Endothelial cell of umbilical vein (primary cell): ENCODE measurements at regions not wholly inside any gene's neighbourhood (a gene's known extent, or its start where the extent isn't known, plus 50 kb on each side); places are given as distances from the start of the nearest gene placed in this dataset.

Source experiments
- BruUV-seq: library from RNA; stranded (reverse); fragments of 400-500 nt; replicated peaks from 2 replicates; lab custom pipeline; 2021; lab: Mats Ljungman, UMichigan
- CTCF ChIA-PET: fragments of 300-600, 350-600 bp; sonication (Branson Sonifier 250); formaldehyde crosslinking; loops from one replicate; lab custom pipeline; 2021; ENCODE audit warnings: antibody characterized with exemption, inconsistent platforms; lab: Charles Lee
- POLR2A ChIA-PET: fragments of 300-600, 350-600 bp; sonication (Branson Sonifier 250); formaldehyde crosslinking; loops from one replicate; lab custom pipeline; 2021; ENCODE audit warnings: antibody characterized with exemption, inconsistent platforms; lab: Charles Lee
- DNase-seq: peaks from one replicate; pipeline ENCODE4 v3.0.0-alpha.2; 2011; ENCODE audit warnings: low read depth, low spot score
- FAIRE-seq: peaks from 2 replicates; lab custom pipeline; 2011; peaks lifted over from hg19 to GRCh38; lab: Jason Lieb, UNC
- H2AFZ ChIP-seq: 2 replicates; pipeline ENCODE4 v1.6.0; 2012; ENCODE audit warnings: low read depth, low read length, control low read depth, inconsistent platforms
- H3K27ac ChIP-seq: 2 replicates; pipeline ENCODE4 v1.5.1; 2011; ENCODE audit warnings: low read depth, mild to moderate bottlenecking, control low read depth, low read length, moderate library complexity; ENCODE audit not compliant: insufficient read depth
- H3K27me3 ChIP-seq, 2 experiments: 2 replicates each; pipeline versions ENCODE4 v1.6.0 to v1.6.1; 2011; ENCODE audit warnings: low read length in 2 of 2, mixed read lengths in 1 of 2; ENCODE audit not compliant: control insufficient read depth in 2 of 2, insufficient read depth in 2 of 2
- H3K36me3 ChIP-seq, 2 experiments: 2 replicates in 1 of 2; 3 replicates in 1 of 2; pipeline ENCODE4 v1.5.1; 2011; ENCODE audit warnings: low read length in 2 of 2, mild to moderate bottlenecking in 1 of 2, moderate library complexity in 1 of 2; ENCODE audit not compliant: control insufficient read depth in 2 of 2, insufficient read depth in 2 of 2; ENCODE audit errors: extremely low read depth in 1 of 2
- H3K4me1 ChIP-seq: 3 replicates; pipeline ENCODE4 v1.5.1; 2011; ENCODE audit warnings: mild to moderate bottlenecking, low read length; ENCODE audit not compliant: control insufficient read depth, insufficient read depth; ENCODE audit errors: extremely low read depth
- H3K4me2 ChIP-seq: 2 replicates; pipeline ENCODE4 v1.6.1; 2011; ENCODE audit warnings: low read length, control low read depth, mixed read lengths; ENCODE audit not compliant: insufficient read depth
- H3K4me3 ChIP-seq, 3 experiments: fragments of 200-600 bp in 1 of 3; sonication (generic), shearing (Covaris generic) in 1 of 3; replicated peaks in 1 of 3; 2 replicates each; pipeline ENCODE4 v1.5.1; 2011 to 2016; ENCODE audit warnings: control low read depth in 3 of 3, low read length in 3 of 3, mild to moderate bottlenecking in 2 of 3, inconsistent platforms in 1 of 3, low read depth in 1 of 3, moderate library complexity in 1 of 3; ENCODE audit not compliant: insufficient read depth in 1 of 3
- H3K79me2 ChIP-seq: 2 replicates; pipeline ENCODE4 v1.6.0; 2012; ENCODE audit warnings: low read length, inconsistent platforms; ENCODE audit not compliant: control insufficient read depth, insufficient read depth
- H3K9ac ChIP-seq: replicated peaks from 2 replicates; pipeline ENCODE3; 2011; ENCODE audit warnings: low read length, control low read depth; ENCODE audit not compliant: insufficient read depth; ENCODE audit errors: extremely low read depth
- H3K9me1 ChIP-seq: replicated peaks from 3 replicates; pipeline ENCODE4 v1.6.0; 2011; ENCODE audit warnings: mild to moderate bottlenecking, low read length; ENCODE audit not compliant: control insufficient read depth, insufficient read depth; ENCODE audit errors: extremely low read depth
- H3K9me3 ChIP-seq: replicated peaks from 2 replicates; pipeline ENCODE4 v1.5.1; 2012; ENCODE audit warnings: low read length, inconsistent platforms; ENCODE audit not compliant: control insufficient read depth, insufficient read depth
- H4K20me1 ChIP-seq: replicated peaks from 2 replicates; pipeline ENCODE3; 2011; ENCODE audit warnings: mild to moderate bottlenecking, low read length; ENCODE audit not compliant: control insufficient read depth, insufficient read depth; ENCODE audit errors: extremely low read depth
- EZH2 ChIP-seq: IDR thresholded peaks from 2 replicates; pipeline ENCODE4 v1.6.1; 2012; ENCODE audit warnings: borderline replicate concordance, low read depth, mild to moderate bottlenecking, moderate library complexity, low read length, inconsistent platforms; ENCODE audit not compliant: severe bottlenecking
- FOS ChIP-seq: IDR thresholded peaks from 2 replicates; pipeline ENCODE4 v1.6.1; 2011; ENCODE audit warnings: mild to moderate bottlenecking, low read length, moderate library complexity, borderline replicate concordance; ENCODE audit not compliant: insufficient read depth
- GATA2 ChIP-seq: IDR thresholded peaks from 2 replicates; pipeline ENCODE4 v1.7.0; 2011; ENCODE audit warnings: low read depth, mild to moderate bottlenecking, moderate library complexity, mixed read lengths, low read length; ENCODE audit not compliant: insufficient read length, insufficient read depth
- JUN ChIP-seq: IDR thresholded peaks from 2 replicates; pipeline ENCODE4 v1.6.1; 2011; ENCODE audit warnings: borderline replicate concordance, low read depth; ENCODE audit not compliant: insufficient read length, insufficient read depth
- MYC ChIP-seq: IDR thresholded peaks from one replicate; pipeline ENCODE4 v1.6.1; 2011; ENCODE audit warnings: mild to moderate bottlenecking, low read depth, low read length
- POLR2A ChIP-seq: IDR thresholded peaks from 2 replicates; pipeline ENCODE4 v1.6.1; 2012; ENCODE audit warnings: low read depth, mild to moderate bottlenecking, control low read depth, low read length
- POLR2AphosphoS5 ChIP-seq: IDR thresholded peaks from 2 replicates; pipeline ENCODE4 v1.6.1; 2012; ENCODE audit warnings: low read depth, mild to moderate bottlenecking, control low read depth, low read length, moderate library complexity; ENCODE audit not compliant: insufficient read depth
- dilution Hi-C: fragments of 300-500 bp; cut with MboI; formaldehyde crosslinking; loops from one replicate; pipeline ENCODE4 v1.15.0; 2019; ENCODE audit warnings: low sequenced_read_pairs; ENCODE audit not compliant: extremely low pct_ligation_motif_present
- intact Hi-C: fragments of 100-400 bp; cut with micrococcal nuclease; formaldehyde crosslinking; loops from one replicate; pipeline ENCODE4 v1.10.0; 2022
- TF ChIP-seq, protein P1 (sequence below): IDR thresholded peaks from 2 replicates; pipeline ENCODE4 v1.6.1; 2011; ENCODE audit not compliant: insufficient read depth, insufficient read length
- TF ChIP-seq, protein P2 (sequence below), 2 donors: IDR thresholded peaks; 1 replicate in 1 of 2; 2 replicates in 1 of 2; pipeline ENCODE4 v1.5.1; 2011; ENCODE audit warnings: low read length in 2 of 2, mild to moderate bottlenecking in 2 of 2, moderate library complexity in 2 of 2, control low read depth in 1 of 2, inconsistent platforms in 1 of 2, low read depth in 1 of 2; ENCODE audit not compliant: insufficient read depth in 1 of 2; ENCODE audit errors: extremely low read depth in 1 of 2

DNA sequence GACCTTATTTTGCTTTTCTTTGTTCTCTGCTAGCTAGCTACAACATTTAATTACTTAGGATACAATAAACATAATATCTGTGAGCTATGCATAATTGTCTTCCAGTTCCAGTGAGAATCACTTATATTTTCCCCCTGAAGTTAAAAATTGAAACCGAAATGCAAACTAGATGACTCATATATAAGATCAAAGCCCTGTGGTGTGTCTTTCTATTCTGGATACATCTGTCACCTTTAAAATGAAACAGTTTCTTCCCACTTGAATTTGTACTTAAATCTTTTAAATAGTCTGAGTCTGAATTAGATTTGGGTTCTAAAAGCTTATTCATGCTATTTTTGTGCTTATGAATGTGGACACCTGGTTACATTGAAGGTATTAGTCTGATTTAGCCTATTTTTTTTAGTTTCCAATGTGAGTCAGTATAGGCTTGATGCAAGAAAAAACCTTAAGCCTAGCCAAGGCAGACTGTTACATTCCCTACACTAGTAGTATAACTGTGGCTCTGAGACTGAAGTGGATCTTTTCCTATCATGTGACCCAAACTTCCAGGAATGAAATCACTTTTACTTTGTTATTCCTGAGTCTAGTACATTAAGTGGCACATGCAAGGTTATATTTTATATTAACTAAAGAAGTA is 703.5 kb upstream of the RGMB start:
- no peaks in the 10 kb centered on the region for H3K27me3 ChIP-seq
- H4K20me1 ChIP-seq = no peaks in the 10 kb centered on the region
- H3K36me3 ChIP-seq = no peaks in the 10 kb centered on the region
- DNase-seq (no peak), FAIRE-seq (no peak)
- intact Hi-C loops = no loop called here
- no peak overlapping the region for H3K27ac ChIP-seq
- no peaks in the 10 kb centered on the region for H3K79me2 ChIP-seq
- TF ChIP-seq EZH2 (no peak), POLR2A (no peak), FOS (no peak), MYC (no peak), POLR2AphosphoS5 (no peak)
- TF ChIP-seq, protein P1, sequence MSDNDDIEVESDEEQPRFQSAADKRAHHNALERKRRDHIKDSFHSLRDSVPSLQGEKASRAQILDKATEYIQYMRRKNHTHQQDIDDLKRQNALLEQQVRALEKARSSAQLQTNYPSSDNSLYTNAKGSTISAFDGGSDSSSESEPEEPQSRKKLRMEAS = no peak
- H3K4me1 ChIP-seq = no peaks in the 10 kb centered on the region
- no peaks in the 10 kb centered on the region for H3K9me1 ChIP-seq
- H3K4me3 ChIP-seq = no peak overlapping the region
- dilution Hi-C loops = no loop called here
- ChIA-PET CTCF (no interaction called here), POLR2A (no interaction called here)
- no peak overlapping the region for H3K9ac ChIP-seq
- no peak overlapping the region for H2AFZ ChIP-seq
- no peak overlapping the region for H3K4me2 ChIP-seq
- no TSS peak for BruUV-seq
- H3K9me3 ChIP-seq = no peaks in the 10 kb centered on the region

DNA sequence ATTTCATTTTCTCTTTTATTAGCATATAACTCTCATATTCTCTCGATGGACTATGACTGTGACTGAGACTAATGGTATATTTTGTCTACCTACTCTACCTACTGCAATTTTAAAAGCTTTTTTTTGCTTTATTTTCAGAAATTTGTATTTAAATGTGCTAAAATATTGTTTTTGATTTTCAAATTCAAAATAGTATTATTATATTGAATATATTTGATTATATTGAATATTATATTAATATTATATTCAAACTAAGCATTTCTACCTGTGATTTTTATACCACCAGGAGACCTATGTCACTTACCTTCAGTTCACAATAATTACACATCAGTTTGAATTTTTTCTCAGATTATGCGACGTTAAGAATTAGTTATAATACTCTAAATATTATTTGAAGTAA is 700.5 kb upstream of the RGMB start:
- Histone ChIP-seq H3K9me3 (no peaks in the 10 kb centered on the region), H3K4me3 (no peak overlapping the region), H3K9me1 (no peaks in the 10 kb centered on the region), H3K36me3 (no peaks in the 10 kb centered on the region), H3K4me2 (no peak overlapping the region), H3K9ac (no peak overlapping the region), H3K79me2 (no peaks in the 10 kb centered on the region), H3K27ac (no peak overlapping the region), H3K4me1 (no peaks in the 10 kb centered on the region), H4K20me1 (no peaks in the 10 kb centered on the region), H3K27me3 (no peaks in the 10 kb centered on the region), H2AFZ (no peak overlapping the region)
- ChIA-PET POLR2A (no interaction called here), CTCF (no interaction called here)
- DNase-seq (no peak), FAIRE-seq (no peak)
- intact Hi-C loops = no loop called here
- TF ChIP-seq MYC (no peak), POLR2A (no peak), POLR2AphosphoS5 (no peak), GATA2 (no peak), FOS (no peak), EZH2 (no peak), JUN (no peak)
- TF ChIP-seq, protein P2, sequence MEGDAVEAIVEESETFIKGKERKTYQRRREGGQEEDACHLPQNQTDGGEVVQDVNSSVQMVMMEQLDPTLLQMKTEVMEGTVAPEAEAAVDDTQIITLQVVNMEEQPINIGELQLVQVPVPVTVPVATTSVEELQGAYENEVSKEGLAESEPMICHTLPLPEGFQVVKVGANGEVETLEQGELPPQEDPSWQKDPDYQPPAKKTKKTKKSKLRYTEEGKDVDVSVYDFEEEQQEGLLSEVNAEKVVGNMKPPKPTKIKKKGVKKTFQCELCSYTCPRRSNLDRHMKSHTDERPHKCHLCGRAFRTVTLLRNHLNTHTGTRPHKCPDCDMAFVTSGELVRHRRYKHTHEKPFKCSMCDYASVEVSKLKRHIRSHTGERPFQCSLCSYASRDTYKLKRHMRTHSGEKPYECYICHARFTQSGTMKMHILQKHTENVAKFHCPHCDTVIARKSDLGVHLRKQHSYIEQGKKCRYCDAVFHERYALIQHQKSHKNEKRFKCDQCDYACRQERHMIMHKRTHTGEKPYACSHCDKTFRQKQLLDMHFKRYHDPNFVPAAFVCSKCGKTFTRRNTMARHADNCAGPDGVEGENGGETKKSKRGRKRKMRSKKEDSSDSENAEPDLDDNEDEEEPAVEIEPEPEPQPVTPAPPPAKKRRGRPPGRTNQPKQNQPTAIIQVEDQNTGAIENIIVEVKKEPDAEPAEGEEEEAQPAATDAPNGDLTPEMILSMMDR (IDR thresholded peaks at IDR 0.05; ENCODE audit: extremely low read depth in 1 of 2, insufficient read depth in 1 of 2, low read depth in 1 of 2, low read length in 2 of 2) = no peak
- TF ChIP-seq, protein P1 = no peak
- dilution Hi-C loops = no loop called here
- no TSS peak for BruUV-seq
